Endothelial cell of umbilical vein (primary cell): ENCODE measurements at regions not wholly inside any gene's neighbourhood (a gene's known extent, or its start where the extent isn't known, plus 50 kb on each side); places are given as distances from the start of the nearest gene placed in this dataset.

ENCODE experiments used
- BruUV-seq: library from RNA; stranded (reverse); fragments of 400-500 nt; replicated peaks from 2 replicates; lab custom pipeline; 2021; lab: Mats Ljungman, UMichigan
- CTCF ChIA-PET: fragments of 300-600, 350-600 bp; sonication (Branson Sonifier 250); formaldehyde crosslinking; loops from one replicate; lab custom pipeline; 2021; ENCODE audit warnings: antibody characterized with exemption, inconsistent platforms; lab: Charles Lee
- POLR2A ChIA-PET: fragments of 300-600, 350-600 bp; sonication (Branson Sonifier 250); formaldehyde crosslinking; loops from one replicate; lab custom pipeline; 2021; ENCODE audit warnings: antibody characterized with exemption, inconsistent platforms; lab: Charles Lee
- DNase-seq: peaks from one replicate; pipeline ENCODE4 v3.0.0-alpha.2; 2011; ENCODE audit warnings: low read depth, low spot score
- FAIRE-seq: peaks from 2 replicates; lab custom pipeline; 2011; peaks lifted over from hg19 to GRCh38; lab: Jason Lieb, UNC
- H2AFZ ChIP-seq: 2 replicates; pipeline ENCODE4 v1.6.0; 2012; ENCODE audit warnings: low read depth, low read length, control low read depth, inconsistent platforms
- H3K27ac ChIP-seq: 2 replicates; pipeline ENCODE4 v1.5.1; 2011; ENCODE audit warnings: low read depth, mild to moderate bottlenecking, control low read depth, low read length, moderate library complexity; ENCODE audit not compliant: insufficient read depth
- H3K27me3 ChIP-seq, 2 experiments: 2 replicates each; pipeline versions ENCODE4 v1.6.0 to v1.6.1; 2011; ENCODE audit warnings: low read length in 2 of 2, mixed read lengths in 1 of 2; ENCODE audit not compliant: control insufficient read depth in 2 of 2, insufficient read depth in 2 of 2
- H3K36me3 ChIP-seq, 2 experiments: 2 replicates in 1 of 2; 3 replicates in 1 of 2; pipeline ENCODE4 v1.5.1; 2011; ENCODE audit warnings: low read length in 2 of 2, mild to moderate bottlenecking in 1 of 2, moderate library complexity in 1 of 2; ENCODE audit not compliant: control insufficient read depth in 2 of 2, insufficient read depth in 2 of 2; ENCODE audit errors: extremely low read depth in 1 of 2
- H3K4me1 ChIP-seq: 3 replicates; pipeline ENCODE4 v1.5.1; 2011; ENCODE audit warnings: mild to moderate bottlenecking, low read length; ENCODE audit not compliant: control insufficient read depth, insufficient read depth; ENCODE audit errors: extremely low read depth
- H3K4me2 ChIP-seq: 2 replicates; pipeline ENCODE4 v1.6.1; 2011; ENCODE audit warnings: low read length, control low read depth, mixed read lengths; ENCODE audit not compliant: insufficient read depth
- H3K4me3 ChIP-seq, 3 experiments: fragments of 200-600 bp in 1 of 3; sonication (generic), shearing (Covaris generic) in 1 of 3; replicated peaks in 1 of 3; 2 replicates each; pipeline ENCODE4 v1.5.1; 2011 to 2016; ENCODE audit warnings: control low read depth in 3 of 3, low read length in 3 of 3, mild to moderate bottlenecking in 2 of 3, inconsistent platforms in 1 of 3, low read depth in 1 of 3, moderate library complexity in 1 of 3; ENCODE audit not compliant: insufficient read depth in 1 of 3
- H3K79me2 ChIP-seq: 2 replicates; pipeline ENCODE4 v1.6.0; 2012; ENCODE audit warnings: low read length, inconsistent platforms; ENCODE audit not compliant: control insufficient read depth, insufficient read depth
- H3K9ac ChIP-seq: replicated peaks from 2 replicates; pipeline ENCODE3; 2011; ENCODE audit warnings: low read length, control low read depth; ENCODE audit not compliant: insufficient read depth; ENCODE audit errors: extremely low read depth
- H3K9me1 ChIP-seq: replicated peaks from 3 replicates; pipeline ENCODE4 v1.6.0; 2011; ENCODE audit warnings: mild to moderate bottlenecking, low read length; ENCODE audit not compliant: control insufficient read depth, insufficient read depth; ENCODE audit errors: extremely low read depth
- H3K9me3 ChIP-seq: replicated peaks from 2 replicates; pipeline ENCODE4 v1.5.1; 2012; ENCODE audit warnings: low read length, inconsistent platforms; ENCODE audit not compliant: control insufficient read depth, insufficient read depth
- H4K20me1 ChIP-seq: replicated peaks from 2 replicates; pipeline ENCODE3; 2011; ENCODE audit warnings: mild to moderate bottlenecking, low read length; ENCODE audit not compliant: control insufficient read depth, insufficient read depth; ENCODE audit errors: extremely low read depth
- EZH2 ChIP-seq: IDR thresholded peaks from 2 replicates; pipeline ENCODE4 v1.6.1; 2012; ENCODE audit warnings: borderline replicate concordance, low read depth, mild to moderate bottlenecking, moderate library complexity, low read length, inconsistent platforms; ENCODE audit not compliant: severe bottlenecking
- FOS ChIP-seq: IDR thresholded peaks from 2 replicates; pipeline ENCODE4 v1.6.1; 2011; ENCODE audit warnings: mild to moderate bottlenecking, low read length, moderate library complexity, borderline replicate concordance; ENCODE audit not compliant: insufficient read depth
- GATA2 ChIP-seq: IDR thresholded peaks from 2 replicates; pipeline ENCODE4 v1.7.0; 2011; ENCODE audit warnings: low read depth, mild to moderate bottlenecking, moderate library complexity, mixed read lengths, low read length; ENCODE audit not compliant: insufficient read length, insufficient read depth
- JUN ChIP-seq: IDR thresholded peaks from 2 replicates; pipeline ENCODE4 v1.6.1; 2011; ENCODE audit warnings: borderline replicate concordance, low read depth; ENCODE audit not compliant: insufficient read length, insufficient read depth
- MYC ChIP-seq: IDR thresholded peaks from one replicate; pipeline ENCODE4 v1.6.1; 2011; ENCODE audit warnings: mild to moderate bottlenecking, low read depth, low read length
- POLR2A ChIP-seq: IDR thresholded peaks from 2 replicates; pipeline ENCODE4 v1.6.1; 2012; ENCODE audit warnings: low read depth, mild to moderate bottlenecking, control low read depth, low read length
- POLR2AphosphoS5 ChIP-seq: IDR thresholded peaks from 2 replicates; pipeline ENCODE4 v1.6.1; 2012; ENCODE audit warnings: low read depth, mild to moderate bottlenecking, control low read depth, low read length, moderate library complexity; ENCODE audit not compliant: insufficient read depth
- dilution Hi-C: fragments of 300-500 bp; cut with MboI; formaldehyde crosslinking; loops from one replicate; pipeline ENCODE4 v1.15.0; 2019; ENCODE audit warnings: low sequenced_read_pairs; ENCODE audit not compliant: extremely low pct_ligation_motif_present
- intact Hi-C: fragments of 100-400 bp; cut with micrococcal nuclease; formaldehyde crosslinking; loops from one replicate; pipeline ENCODE4 v1.10.0; 2022
- TF ChIP-seq, protein P1 (sequence below): IDR thresholded peaks from 2 replicates; pipeline ENCODE4 v1.6.1; 2011; ENCODE audit not compliant: insufficient read depth, insufficient read length
- TF ChIP-seq, protein P2 (sequence below), 2 donors: IDR thresholded peaks; 1 replicate in 1 of 2; 2 replicates in 1 of 2; pipeline ENCODE4 v1.5.1; 2011; ENCODE audit warnings: low read length in 2 of 2, mild to moderate bottlenecking in 2 of 2, moderate library complexity in 2 of 2, control low read depth in 1 of 2, inconsistent platforms in 1 of 2, low read depth in 1 of 2; ENCODE audit not compliant: insufficient read depth in 1 of 2; ENCODE audit errors: extremely low read depth in 1 of 2

DNA sequence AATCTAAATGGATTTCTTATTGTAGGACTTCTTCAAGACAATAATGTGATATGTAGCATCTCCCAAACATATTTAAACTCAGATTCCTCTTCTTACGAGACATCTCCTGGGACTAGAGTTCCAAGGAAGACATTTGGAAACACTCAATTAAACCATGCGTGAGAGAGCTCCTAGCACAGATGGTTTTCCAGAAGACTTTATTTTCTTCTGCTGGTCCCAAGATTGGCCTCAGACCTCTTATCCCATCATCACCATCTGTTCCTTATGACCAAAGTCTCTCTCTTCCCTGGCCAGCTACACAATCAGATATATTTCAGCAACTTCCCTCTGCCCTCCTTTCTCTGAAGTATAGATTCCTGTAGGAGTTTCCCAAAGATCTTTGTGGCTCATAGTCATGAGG, 93.2 kb upstream of the JARID2 start:
- H3K4me2 ChIP-seq, result no peak overlapping the region
- CTCF ChIA-PET, result no interaction called here
- intact Hi-C loops, result no loop called here

More for the DNA sequence above, 93.2 kb upstream of the JARID2 start:
- dilution Hi-C loops, result no loop called here
- Histone ChIP-seq H4K20me1 (no peaks in the 10 kb centered on the region), H3K9me1 (no peaks in the 10 kb centered on the region), H3K9me3 (peaks cover 2% of the 10 kb centered on the region), H3K36me3 (no peaks in the 10 kb centered on the region), H3K79me2 (no peaks in the 10 kb centered on the region), H3K9ac (no peak overlapping the region), H2AFZ (no peak overlapping the region), H3K27me3 (no peaks in the 10 kb centered on the region), H3K4me1 (no peaks in the 10 kb centered on the region), H3K4me3 (no peak overlapping the region), H3K27ac (no peak overlapping the region)
- no TSS peak for BruUV-seq
- POLR2A ChIA-PET, result no interaction called here
- no peak for TF ChIP-seq MYC
- no peak for TF ChIP-seq EZH2
- TF ChIP-seq FOS, result no peak
- no peak for TF ChIP-seq POLR2AphosphoS5
- TF ChIP-seq JUN, result no peak
- no peak for TF ChIP-seq GATA2
- TF ChIP-seq, protein P1, sequence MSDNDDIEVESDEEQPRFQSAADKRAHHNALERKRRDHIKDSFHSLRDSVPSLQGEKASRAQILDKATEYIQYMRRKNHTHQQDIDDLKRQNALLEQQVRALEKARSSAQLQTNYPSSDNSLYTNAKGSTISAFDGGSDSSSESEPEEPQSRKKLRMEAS, result no peak
- TF ChIP-seq, protein P2, sequence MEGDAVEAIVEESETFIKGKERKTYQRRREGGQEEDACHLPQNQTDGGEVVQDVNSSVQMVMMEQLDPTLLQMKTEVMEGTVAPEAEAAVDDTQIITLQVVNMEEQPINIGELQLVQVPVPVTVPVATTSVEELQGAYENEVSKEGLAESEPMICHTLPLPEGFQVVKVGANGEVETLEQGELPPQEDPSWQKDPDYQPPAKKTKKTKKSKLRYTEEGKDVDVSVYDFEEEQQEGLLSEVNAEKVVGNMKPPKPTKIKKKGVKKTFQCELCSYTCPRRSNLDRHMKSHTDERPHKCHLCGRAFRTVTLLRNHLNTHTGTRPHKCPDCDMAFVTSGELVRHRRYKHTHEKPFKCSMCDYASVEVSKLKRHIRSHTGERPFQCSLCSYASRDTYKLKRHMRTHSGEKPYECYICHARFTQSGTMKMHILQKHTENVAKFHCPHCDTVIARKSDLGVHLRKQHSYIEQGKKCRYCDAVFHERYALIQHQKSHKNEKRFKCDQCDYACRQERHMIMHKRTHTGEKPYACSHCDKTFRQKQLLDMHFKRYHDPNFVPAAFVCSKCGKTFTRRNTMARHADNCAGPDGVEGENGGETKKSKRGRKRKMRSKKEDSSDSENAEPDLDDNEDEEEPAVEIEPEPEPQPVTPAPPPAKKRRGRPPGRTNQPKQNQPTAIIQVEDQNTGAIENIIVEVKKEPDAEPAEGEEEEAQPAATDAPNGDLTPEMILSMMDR (IDR thresholded peaks at IDR 0.05; ENCODE audit: extremely low read depth in 1 of 2, insufficient read depth in 1 of 2, low read depth in 1 of 2, low read length in 2 of 2), result no peak
- TF ChIP-seq POLR2A, result no peak
- FAIRE-seq, result no peak
- no peak for DNase-seq
